ENCODE measurements at regions not wholly inside any gene's neighbourhood (a gene's known extent, or its start where the extent isn't known, plus 50 kb on each side); places are given as distances from the start of the nearest gene placed in this dataset.

- no peak for TF ChIP-seq POLR2A (IDR thresholded peaks at IDR 0.05)
- TF ChIP-seq CTCF (IDR thresholded peaks at IDR 0.05), result no peak
Observed at GRCh38 chr12:33323823-33324222, 115.8 kb downstream of the SYT10 start.
